HEK293 (cell line): ENCODE measurements at regions not wholly inside any gene's neighbourhood (a gene's known extent, or its start where the extent isn't known, plus 50 kb on each side); places are given as distances from the start of the nearest gene placed in this dataset.

Source experiments
- CTCF ChIA-PET: fragments of 350-600 bp; formaldehyde crosslinking; extraction: SDS; loops from one replicate; lab custom pipeline; 2021; ENCODE audit warnings: antibody characterized with exemption; lab: Yijun Ruan, JAX
- POLR2A ChIA-PET: fragments of 300-600 bp; formaldehyde crosslinking; extraction: SDS; loops from one replicate; lab custom pipeline; 2020; ENCODE audit warnings: antibody characterized with exemption, inconsistent platforms; lab: Yijun Ruan, JAX
- H3K27ac ChIP-seq: fragments of 200-500 bp; sonication (Bioruptor generic); 2 replicates; pipeline ENCODE4 v1.5.1; 2014; ENCODE audit warnings: low read depth, low read length, control low read depth, inconsistent platforms; ENCODE audit errors: extremely low read depth
- H3K36me3 ChIP-seq, 2 experiments: fragments of 200-500 bp in 1 of 2; sonication (Bioruptor generic) in 1 of 2; 1 replicate in 1 of 2; 2 replicates in 1 of 2; pipeline ENCODE4 v1.5.1; 2014 to 2017; ENCODE audit warnings: inconsistent platforms in 2 of 2, low read length in 2 of 2; ENCODE audit not compliant: control insufficient read depth in 2 of 2, insufficient read depth in 1 of 2
- H3K4me1 ChIP-seq: fragments of 200-500 bp; sonication (Bioruptor generic); 2 replicates; pipeline ENCODE4 v1.5.1; 2014; ENCODE audit warnings: mild to moderate bottlenecking, low read length, inconsistent platforms; ENCODE audit not compliant: control insufficient read depth, insufficient read depth
- H3K4me3 ChIP-seq: 2 replicates; pipeline ENCODE4 v1.5.1; 2011; ENCODE audit warnings: low read depth, mild to moderate bottlenecking, control low read depth, low read length, moderate library complexity
- H3K9me3 ChIP-seq: fragments of 200-500 bp; sonication (Bioruptor generic); 2 replicates; pipeline ENCODE4 v1.5.1; 2014; ENCODE audit warnings: low read depth, low read length, inconsistent platforms; ENCODE audit not compliant: control insufficient read depth, insufficient read depth
- ATF2 ChIP-seq: fragments of 450-650 bp; formaldehyde crosslinking; IDR thresholded peaks from 2 replicates; pipeline ENCODE4 v1.5.1; 2016; ENCODE audit warnings: missing biosample characterization, missing genetic modification characterization, low read depth
- PRDM1 ChIP-seq: fragments of 450-650 bp; formaldehyde crosslinking; IDR thresholded peaks from 2 replicates; pipeline ENCODE4; 2016; ENCODE audit warnings: missing biosample characterization, missing genetic modification characterization
- TSHZ1 ChIP-seq: fragments of 450-650 bp; formaldehyde crosslinking; IDR thresholded peaks from 2 replicates; pipeline ENCODE4 v1.5.1; 2016; ENCODE audit warnings: missing biosample characterization, missing genetic modification characterization, borderline replicate concordance
- ZBTB20 ChIP-seq: fragments of 450-650 bp; formaldehyde crosslinking; IDR thresholded peaks from 2 replicates; pipeline ENCODE4 v1.5.1; 2016; ENCODE audit warnings: missing biosample characterization, missing genetic modification characterization
- ZBTB21 ChIP-seq: fragments of 450-650 bp; formaldehyde crosslinking; IDR thresholded peaks from 2 replicates; pipeline ENCODE4 v1.5.1; 2017; ENCODE audit warnings: missing biosample characterization, missing genetic modification characterization
- ZNF132 ChIP-seq: fragments of 450-650 bp; formaldehyde crosslinking; IDR thresholded peaks from 2 replicates; pipeline ENCODE4 v1.5.1; 2017; ENCODE audit warnings: missing biosample characterization, missing genetic modification characterization, borderline replicate concordance
- ZNF18 ChIP-seq: fragments of 450-650 bp; formaldehyde crosslinking; IDR thresholded peaks from 2 replicates; pipeline ENCODE4 v1.5.1; 2016; ENCODE audit warnings: missing biosample characterization, missing genetic modification characterization
- ZNF366 ChIP-seq: fragments of 450-650 bp; formaldehyde crosslinking; conservative IDR thresholded peaks from 2 replicates; pipeline ENCODE4 v1.5.1; 2016; ENCODE audit warnings: missing biosample characterization, missing genetic modification characterization
- ZNF394 ChIP-seq: fragments of 450-650 bp; formaldehyde crosslinking; IDR thresholded peaks from 2 replicates; pipeline ENCODE4 v1.5.1; 2016; ENCODE audit warnings: missing biosample characterization, missing genetic modification characterization, mild to moderate bottlenecking, moderate library complexity, borderline replicate concordance
- ZNF629 ChIP-seq: fragments of 450-650 bp; formaldehyde crosslinking; IDR thresholded peaks from 2 replicates; pipeline ENCODE4 v1.5.1; 2017; ENCODE audit warnings: missing biosample characterization, missing genetic modification characterization
- ZNF660 ChIP-seq: fragments of 450-650 bp; IDR thresholded peaks from 2 replicates; pipeline ENCODE4 v1.5.1; 2018; ENCODE audit warnings: missing biosample characterization, mild to moderate bottlenecking, missing genetic modification characterization
- TF ChIP-seq, protein P1 (sequence below): fragments of 450-650 bp; formaldehyde crosslinking; IDR thresholded peaks from 2 replicates; pipeline ENCODE4 v1.5.1; 2016; ENCODE audit warnings: missing biosample characterization, missing genetic modification characterization

DNA sequence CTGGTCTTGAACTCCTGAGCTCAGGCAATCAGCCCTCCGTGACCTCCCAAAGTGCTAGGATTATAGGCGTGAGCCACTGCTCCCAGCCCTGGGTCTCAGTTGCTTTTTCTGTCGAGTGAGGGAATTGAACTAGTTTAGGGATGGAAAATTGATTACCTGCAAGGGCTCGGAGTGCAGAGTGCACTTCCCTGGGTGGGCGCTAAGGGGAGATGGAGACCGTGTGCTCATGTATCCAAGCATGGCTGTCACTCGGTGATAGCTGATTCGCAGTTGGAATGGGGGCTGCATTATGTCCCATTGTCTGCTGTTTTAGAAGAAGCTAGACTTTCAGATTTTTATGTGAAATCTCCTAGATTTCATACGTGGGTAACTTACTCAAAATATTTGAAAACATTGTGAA, 139.9 kb upstream of the RFC3 start (continued):
- TF ChIP-seq TSHZ1 (tag by site-specific recombination) = no peak

DNA sequence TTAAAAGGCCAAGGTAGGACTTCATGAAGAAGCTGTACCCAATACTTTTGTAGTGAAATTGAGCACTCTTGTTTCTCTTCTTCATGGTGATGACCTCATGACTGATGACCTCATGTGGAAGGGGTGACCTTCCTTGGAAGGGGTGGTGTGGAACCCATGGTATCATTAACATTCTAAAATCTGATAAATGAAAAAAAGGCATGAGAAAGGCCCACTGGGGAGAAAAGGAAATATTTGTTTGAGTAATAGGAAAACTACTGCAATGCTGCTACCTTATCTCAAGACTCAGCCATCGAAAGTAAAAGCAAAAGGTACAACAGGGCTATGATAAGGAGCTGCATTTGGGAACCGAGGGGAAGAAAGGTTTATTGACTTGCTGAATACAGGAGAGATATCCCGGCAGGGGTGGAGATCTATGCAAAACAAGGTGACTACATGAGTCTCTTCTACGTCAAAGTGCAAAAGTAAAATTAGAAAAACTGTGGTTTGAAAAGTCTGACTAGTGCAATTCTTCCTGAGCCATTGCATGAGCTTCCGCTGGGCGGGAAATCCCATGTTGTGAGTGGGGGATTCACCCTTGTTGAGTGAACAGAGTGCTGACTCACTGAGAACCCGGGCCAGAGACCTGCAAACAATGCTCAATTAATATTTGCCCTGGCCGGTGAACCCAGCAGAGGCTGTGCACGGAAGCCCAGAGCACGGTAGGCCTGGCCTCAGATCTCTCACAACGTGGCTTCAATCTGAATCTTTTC, 138.9 kb upstream of the RFC3 start:
- CTCF ChIA-PET = no interaction called here
- TF ChIP-seq ZBTB21 (tag by site-specific recombination) (peak; percentile 69), ZNF18 (tag by site-specific recombination) (no peak), ZBTB20 (tag by site-specific recombination) (no peak), ZNF629 (tag by site-specific recombination) (peak; percentile 58; the same call in 1 of the 2 replicates), ZNF132 (tag by site-specific recombination) (no peak), PRDM1 (tag by site-specific recombination) (peak; percentile 33; the same call in 1 of the 2 replicates), ATF2 (peak; percentile 84), ZNF366 (tag by site-specific recombination) (0 out of 2 replicates have a peak, but pooled peaks have one; percentile 23), ZNF660 (peak; percentile 49; the same call in 1 of the 2 replicates), ZNF394 (tag by site-specific recombination) (0 out of 2 replicates have a peak, but pooled peaks have one; percentile 14)
- TF ChIP-seq, protein P1, sequence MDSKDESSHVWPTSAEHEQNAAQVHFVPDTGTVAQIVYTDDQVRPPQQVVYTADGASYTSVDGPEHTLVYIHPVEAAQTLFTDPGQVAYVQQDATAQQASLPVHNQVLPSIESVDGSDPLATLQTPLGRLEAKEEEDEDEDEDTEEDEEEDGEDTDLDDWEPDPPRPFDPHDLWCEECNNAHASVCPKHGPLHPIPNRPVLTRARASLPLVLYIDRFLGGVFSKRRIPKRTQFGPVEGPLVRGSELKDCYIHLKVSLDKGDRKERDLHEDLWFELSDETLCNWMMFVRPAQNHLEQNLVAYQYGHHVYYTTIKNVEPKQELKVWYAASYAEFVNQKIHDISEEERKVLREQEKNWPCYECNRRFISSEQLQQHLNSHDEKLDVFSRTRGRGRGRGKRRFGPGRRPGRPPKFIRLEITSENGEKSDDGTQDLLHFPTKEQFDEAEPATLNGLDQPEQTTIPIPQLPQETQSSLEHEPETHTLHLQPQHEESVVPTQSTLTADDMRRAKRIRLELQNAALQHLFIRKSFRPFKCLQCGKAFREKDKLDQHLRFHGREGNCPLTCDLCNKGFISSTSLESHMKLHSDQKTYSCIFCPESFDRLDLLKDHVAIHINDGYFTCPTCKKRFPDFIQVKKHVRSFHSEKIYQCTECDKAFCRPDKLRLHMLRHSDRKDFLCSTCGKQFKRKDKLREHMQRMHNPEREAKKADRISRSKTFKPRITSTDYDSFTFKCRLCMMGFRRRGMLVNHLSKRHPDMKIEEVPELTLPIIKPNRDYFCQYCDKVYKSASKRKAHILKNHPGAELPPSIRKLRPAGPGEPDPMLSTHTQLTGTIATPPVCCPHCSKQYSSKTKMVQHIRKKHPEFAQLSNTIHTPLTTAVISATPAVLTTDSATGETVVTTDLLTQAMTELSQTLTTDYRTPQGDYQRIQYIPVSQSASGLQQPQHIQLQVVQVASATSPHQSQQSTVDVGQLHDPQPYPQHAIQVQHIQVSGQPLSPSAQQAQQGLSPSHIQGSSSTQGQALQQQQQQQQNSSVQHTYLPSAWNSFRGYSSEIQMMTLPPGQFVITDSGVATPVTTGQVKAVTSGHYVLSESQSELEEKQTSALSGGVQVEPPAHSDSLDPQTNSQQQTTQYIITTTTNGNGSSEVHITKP (tag by site-specific recombination) = peak; percentile 57
- TF ChIP-seq, all 188 proteins: peak for 8
- Histone ChIP-seq H3K4me1 (no peaks in the 10 kb centered on the region), H3K36me3 (no peaks in the 10 kb centered on the region), H3K9me3 (no peaks in the 10 kb centered on the region), H3K27ac (no peak overlapping the region), H3K4me3 (no peak overlapping the region)
- POLR2A ChIA-PET = no interaction called here
